T-helper 2 cell treated with Interferon-gamma antibody and Interleukin-4, amounts not matched to agents 100 ng/mL and 5 ng/mL, for 36 hours (primary cell): ENCODE measurements at regions not wholly inside any gene's neighbourhood (a gene's known extent, or its start where the extent isn't known, plus 50 kb on each side); places are given as distances from the start of the nearest gene placed in this dataset.

Experiments used
- intact Hi-C: fragments of 100-400 bp; cut with micrococcal nuclease; formaldehyde crosslinking; loops from one replicate; pipeline ENCODE4 v1.15.1; 2023

GRCh38 chr7:15866753-15867152, 180.3 kb upstream of the MEOX2 start:
- intact Hi-C loops, result no loop called here

DNA sequence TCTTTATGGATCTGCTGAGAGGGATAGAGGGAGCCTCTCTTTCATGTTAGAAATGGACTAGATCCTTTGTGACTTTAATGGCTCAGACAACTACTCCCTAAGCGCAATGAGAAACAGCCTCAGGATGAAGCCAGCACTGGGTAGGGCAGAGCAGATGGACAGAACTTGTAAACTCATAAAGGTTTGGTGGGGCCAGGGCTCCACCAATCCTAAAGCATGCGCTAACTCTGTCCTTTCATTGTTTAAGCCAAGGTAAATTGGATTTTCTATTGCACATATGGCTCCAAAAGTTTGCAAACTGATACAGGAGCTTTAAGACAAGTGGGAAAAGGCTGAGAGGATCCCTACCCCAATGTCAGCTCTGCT, 178.1 kb upstream of the MEOX2 start:
- intact Hi-C loops, result no loop called here

- intact Hi-C loops, result no loop called here
Measured at GRCh38 chr7:15863951-15864625, 177.6 kb upstream of the MEOX2 start.

DNA sequence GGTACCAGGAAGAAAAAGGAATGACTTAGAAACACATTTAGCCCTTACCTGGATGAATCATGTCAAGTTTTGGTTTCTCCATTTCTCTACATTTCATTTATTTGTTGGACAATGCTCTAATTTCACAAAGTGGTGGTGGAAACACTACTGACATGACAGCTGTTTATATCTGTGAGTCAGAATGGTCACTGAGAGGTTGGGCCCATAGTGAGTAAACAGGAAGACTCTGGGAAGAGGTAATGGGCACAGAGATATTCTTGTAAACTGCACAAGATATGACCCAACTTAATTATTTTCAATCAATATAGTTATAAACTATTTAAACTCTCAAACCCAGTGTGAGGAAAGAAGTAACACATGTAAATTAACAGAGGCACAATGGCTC, 176.3 kb upstream of the MEOX2 start:
- intact Hi-C loops, result no loop called here

GRCh38 chr7:15862016-15862780, 175.7 kb upstream of the MEOX2 start:
- intact Hi-C loops, result no loop called here

DNA sequence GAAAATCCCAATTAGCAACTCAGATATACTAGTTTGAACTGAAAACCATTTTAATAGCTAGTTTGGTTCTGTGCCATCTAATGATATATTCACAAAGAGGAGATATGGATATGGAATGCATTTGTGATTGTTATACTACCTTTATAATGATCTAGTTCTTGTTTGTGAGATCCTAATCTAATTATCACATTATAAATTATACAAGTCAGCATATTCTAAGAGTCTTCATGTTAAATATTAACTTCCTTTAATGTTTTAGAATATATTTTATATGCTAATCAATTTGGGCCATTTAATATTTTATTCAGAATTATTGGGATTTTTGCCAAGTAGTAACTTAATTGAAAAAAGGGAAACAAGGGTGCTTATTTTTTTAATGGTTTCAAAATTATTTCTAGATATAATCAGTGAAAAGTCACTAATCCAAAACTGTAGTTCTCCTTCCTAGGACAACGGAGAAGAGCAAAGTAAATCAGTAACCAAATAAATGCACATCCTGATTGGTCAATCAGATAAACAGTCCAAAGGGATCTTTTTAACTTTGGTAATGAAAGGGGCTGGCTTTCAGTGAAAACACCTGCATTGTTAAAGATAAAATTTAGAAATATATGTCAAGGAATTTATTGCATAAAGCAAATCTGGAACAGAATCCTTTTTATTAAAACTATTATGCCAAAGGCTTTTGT, 173.9 kb upstream of the MEOX2 start:
- intact Hi-C loops, result no loop called here

GRCh38 chr7:15857026-15857425, 170.5 kb upstream of the MEOX2 start:
- intact Hi-C loops, result no loop called here

DNA sequence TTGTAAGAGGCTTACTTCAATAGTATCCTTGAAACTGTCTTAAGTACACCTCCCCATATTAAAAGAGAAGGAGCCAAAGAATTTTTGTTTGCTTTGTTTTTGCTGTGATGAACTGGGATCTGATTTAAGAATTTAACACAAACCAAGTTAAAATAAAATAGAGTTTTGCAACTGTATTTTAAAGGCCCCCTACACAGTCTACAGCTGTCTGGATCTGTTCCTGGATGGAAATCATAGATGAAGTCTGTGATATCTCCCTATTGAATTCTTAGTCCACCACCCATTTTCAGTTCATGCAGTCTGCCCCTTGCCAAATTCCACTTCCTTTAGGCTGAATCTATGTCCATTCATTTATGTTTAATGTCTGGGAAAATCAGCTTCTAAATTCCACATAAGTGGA, 169.8 kb upstream of the MEOX2 start:
- intact Hi-C loops, result no loop called here

GRCh38 chr7:15855525-15856109, 169.1 kb upstream of the MEOX2 start:
- intact Hi-C loops, result no loop called here

DNA sequence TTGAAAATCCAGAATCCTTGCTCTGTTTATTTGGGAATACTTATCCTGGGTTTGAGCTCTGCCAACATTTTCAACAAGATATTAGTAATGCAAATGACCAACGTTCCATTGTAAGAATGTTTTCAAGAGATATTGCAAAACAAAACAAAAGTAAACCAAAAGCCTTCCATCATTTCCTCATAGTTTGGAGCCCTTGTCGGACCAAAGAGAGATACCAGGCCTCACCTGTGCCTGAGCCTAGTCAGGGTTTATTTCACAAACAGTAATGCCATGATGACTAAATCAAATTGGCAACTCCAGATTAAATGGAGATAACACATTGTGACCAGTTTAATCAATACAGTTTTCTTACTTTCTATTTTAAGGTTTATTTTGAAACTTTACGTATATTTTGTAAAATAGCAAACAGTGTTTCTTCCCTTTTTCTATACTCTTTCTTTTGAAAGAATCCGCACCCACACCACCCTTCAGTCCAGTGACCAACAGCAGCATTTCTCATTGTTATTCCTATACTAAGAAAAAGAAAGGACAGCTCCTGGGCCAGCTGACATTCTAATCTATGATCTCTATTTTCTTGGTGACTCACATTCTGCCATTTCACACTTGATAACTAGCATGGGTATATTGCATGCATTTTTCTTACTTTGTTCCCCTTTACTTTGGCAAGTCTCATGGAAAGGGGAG, 168.5 kb upstream of the MEOX2 start:
- intact Hi-C loops, result no loop called here

GRCh38 chr7:15853832-15854470, 167.5 kb upstream of the MEOX2 start:
- intact Hi-C loops, result no loop called here

GRCh38 chr7:15851201-15851600, 164.7 kb upstream of the MEOX2 start:
- intact Hi-C loops, result no loop called here

GRCh38 chr7:15848901-15849300, 162.4 kb upstream of the MEOX2 start:
- intact Hi-C loops, result no loop called here

- intact Hi-C loops, result no loop called here
Measured at GRCh38 chr7:15848362-15848761, 161.9 kb upstream of the MEOX2 start.

- intact Hi-C loops, result no loop called here
Measured at GRCh38 chr7:15845868-15846267, 159.4 kb upstream of the MEOX2 start.

- intact Hi-C loops, result no loop called here
Measured at GRCh38 chr7:15845461-15845860, 159.0 kb upstream of the MEOX2 start.

GRCh38 chr7:15839416-15840100, 153.1 kb upstream of the MEOX2 start:
- intact Hi-C loops, result no loop called here

DNA sequence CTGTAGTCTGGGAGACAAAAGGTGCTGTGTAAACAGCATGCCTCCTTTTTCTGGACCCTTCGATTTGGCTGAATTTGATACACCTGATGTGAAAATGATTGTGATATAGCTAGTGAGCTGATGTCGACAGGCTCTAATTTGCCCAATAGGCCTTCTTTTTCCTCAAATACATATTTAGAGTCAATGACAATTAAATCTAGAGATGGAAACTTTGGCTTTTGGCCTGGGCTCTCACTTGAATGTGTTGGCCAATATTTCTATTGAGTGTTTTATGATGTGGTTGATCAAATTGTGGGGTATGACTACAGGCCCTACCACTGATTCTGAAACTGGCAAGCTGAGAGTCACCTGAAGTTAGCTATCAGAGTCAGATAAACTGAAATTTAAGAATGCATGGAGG, 151.8 kb upstream of the MEOX2 start:
- intact Hi-C loops, result no loop called here

DNA sequence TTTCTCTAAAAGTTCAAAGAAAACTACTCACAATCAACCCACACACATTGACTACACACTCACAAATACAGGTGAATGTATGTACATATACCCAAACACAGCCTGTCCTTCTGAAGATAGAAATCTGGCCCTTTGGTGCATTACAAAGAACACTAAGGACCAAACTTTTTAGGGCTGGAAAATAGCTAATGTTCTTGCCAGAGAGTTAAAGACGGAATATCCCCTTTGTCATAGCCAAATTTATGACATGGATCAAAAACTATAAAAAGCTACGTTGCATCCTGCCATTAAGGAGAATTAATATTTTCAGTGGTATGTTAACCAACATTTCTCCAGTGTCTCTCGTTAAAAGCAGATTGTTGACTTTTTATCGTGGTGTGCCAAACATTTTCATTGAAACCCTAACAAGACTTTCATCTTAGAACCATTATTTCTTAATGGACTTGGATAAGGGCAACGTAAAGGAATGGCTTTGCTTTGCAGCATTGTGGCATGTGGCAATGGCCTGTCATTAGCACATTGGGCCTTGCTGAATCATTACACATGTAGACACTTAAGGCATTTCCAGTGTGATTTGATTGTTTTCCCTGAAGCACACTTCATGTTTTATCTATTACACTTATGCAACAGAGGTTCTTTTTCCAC, 150.9 kb upstream of the MEOX2 start:
- intact Hi-C loops, result no loop called here

GRCh38 chr7:15836651-15837050, 150.2 kb upstream of the MEOX2 start:
- intact Hi-C loops, result no loop called here
